HCT116 (cell line): ENCODE measurements at regions not wholly inside any gene's neighbourhood (a gene's known extent, or its start where the extent isn't known, plus 50 kb on each side); places are given as distances from the start of the nearest gene placed in this dataset.

Experiments
- ATAC-seq: fragments of 200-7000 bp; cut with Tn5 transposase; 2 replicates; pipeline ENCODE4 v1.9.1; 2020; ENCODE audit warnings: mild to moderate bottlenecking, moderate library complexity
- BruUV-seq: library from RNA; stranded (reverse); fragments of 400-500 nt; replicated peaks from 2 replicates; lab custom pipeline; 2021; lab: Mats Ljungman, UMichigan
- CTCF ChIA-PET: fragments of 300-600 bp; sonication (Branson Sonifier 250); formaldehyde crosslinking; loops from one replicate; lab custom pipeline; 2021; ENCODE audit warnings: antibody characterized with exemption; lab: Charles Lee
- POLR2A ChIA-PET: fragments of 300-600, 350-600 bp; sonication (Branson Sonifier 250); formaldehyde crosslinking; loops from one replicate; lab custom pipeline; 2021; ENCODE audit warnings: antibody characterized with exemption; lab: Charles Lee
- RAD21 ChIA-PET, 2 experiments: fragments of 300-600 bp; sonication (Branson Sonifier 250); formaldehyde crosslinking; loops; one replicate each; lab custom pipeline; 2023; ENCODE audit warnings: low total read pairs in 2 of 2; ENCODE audit not compliant: uncharacterized antibody in 2 of 2, unreplicated experiment in 2 of 2, low non-redundant PET in 1 of 2; lab: Charles Lee
- DNase-seq: peaks from one replicate; pipeline ENCODE4 v3.0.0-alpha.2; 2010; ENCODE audit warnings: low read depth, low spot score
- H2AFZ ChIP-seq: fragments of 200-600 bp; shearing (Covaris generic), sonication (generic); 2 replicates; pipeline ENCODE4 v1.6.1; 2017; ENCODE audit warnings: low read depth, mixed run types, mixed read lengths, antibody characterized with exemption, low read length; ENCODE audit not compliant: poor library complexity, severe bottlenecking
- H3K27ac ChIP-seq: 2 replicates; pipeline ENCODE4 v1.5.1; 2012; ENCODE audit warnings: low read depth, low read length
- H3K27me3 ChIP-seq: fragments of 200-600 bp; sonication (generic); 2 replicates; pipeline ENCODE4 v1.6.1; 2016; ENCODE audit warnings: mixed run types, low read length, mixed read lengths; ENCODE audit not compliant: insufficient read depth
- H3K36me3 ChIP-seq, 2 experiments: fragments of 200-500 bp in 1 of 2; fragments of 200-600 bp in 1 of 2; sonication (Bioruptor generic) in 1 of 2; sonication (generic) in 1 of 2; 2 replicates each; pipeline versions ENCODE4 v1.5.1 to v1.6.1; 2014 to 2016; ENCODE audit warnings: low read length in 2 of 2, inconsistent platforms in 1 of 2, mixed read lengths in 1 of 2, mixed run types in 1 of 2; ENCODE audit not compliant: insufficient read depth in 2 of 2, control insufficient read depth in 1 of 2
- H3K4me1 ChIP-seq, 2 experiments: fragments of 200-600 bp in 1 of 2; sonication (generic) in 1 of 2; 2 replicates each; pipeline versions ENCODE4 v1.5.1 to v1.6.1; 2012 to 2017; ENCODE audit warnings: low read length in 2 of 2, inconsistent platforms in 1 of 2, mild to moderate bottlenecking in 1 of 2, mixed read lengths in 1 of 2, mixed run types in 1 of 2, moderate library complexity in 1 of 2; ENCODE audit not compliant: insufficient read depth in 2 of 2, control insufficient read depth in 1 of 2
- H3K4me2 ChIP-seq: fragments of 200-600 bp; sonication (generic); 2 replicates; pipeline ENCODE4 v1.6.1; 2017; ENCODE audit warnings: mixed run types, low read length, mixed read lengths
- H3K4me3 ChIP-seq, 2 experiments: fragments of 200-600 bp in 1 of 2; sonication (generic) in 1 of 2; replicated peaks in 1 of 2; 2 replicates each; pipeline ENCODE4 v1.5.1; 2011 to 2016; ENCODE audit warnings: low read length in 2 of 2, control low read depth in 1 of 2, low read depth in 1 of 2, mild to moderate bottlenecking in 1 of 2, mixed read lengths in 1 of 2, mixed run types in 1 of 2
- H3K79me2 ChIP-seq: fragments of 200-600 bp; sonication (generic); 2 replicates; pipeline ENCODE4 v1.6.1; 2017; ENCODE audit warnings: mild to moderate bottlenecking, mixed run types, low read length, moderate library complexity, mixed read lengths; ENCODE audit not compliant: insufficient read depth
- H3K9ac ChIP-seq: fragments of 200-600 bp; sonication (generic); 2 replicates; pipeline ENCODE4 v1.6.1; 2016; ENCODE audit warnings: low read length, mixed read lengths
- H3K9me2 ChIP-seq: fragments of 200-600 bp; sonication (generic), shearing (Covaris generic); 2 replicates; pipeline ENCODE4 v1.6.1; 2017; ENCODE audit warnings: mixed run types, mild to moderate bottlenecking, moderate library complexity; ENCODE audit not compliant: insufficient read depth
- H3K9me3 ChIP-seq, 2 experiments: fragments of 200-500 bp in 1 of 2; fragments of 200-600 bp in 1 of 2; sonication (Bioruptor generic) in 1 of 2; sonication (generic) in 1 of 2; 2 replicates each; pipeline ENCODE4 v1.6.1; 2014 to 2017; ENCODE audit warnings: low read length in 2 of 2, mixed read lengths in 2 of 2, inconsistent platforms in 1 of 2, low read depth in 1 of 2, mild to moderate bottlenecking in 1 of 2, mixed run types in 1 of 2, moderate library complexity in 1 of 2; ENCODE audit not compliant: control insufficient read depth in 1 of 2, insufficient read depth in 1 of 2
- H4K20me1 ChIP-seq: fragments of 200-600 bp; sonication (generic), shearing (Covaris generic); 2 replicates; pipeline ENCODE4 v1.6.1; 2017; ENCODE audit warnings: mixed run types, mild to moderate bottlenecking, moderate library complexity; ENCODE audit not compliant: insufficient read depth
- ATF3 ChIP-seq: IDR thresholded peaks from 2 replicates; pipeline ENCODE4 v1.6.1; 2012
- CBX3 ChIP-seq: IDR thresholded peaks from 2 replicates; pipeline ENCODE4 v1.6.1; 2012; ENCODE audit warnings: low read depth
- CEBPB ChIP-seq: IDR thresholded peaks from 2 replicates; pipeline ENCODE4 v1.6.1; 2012; ENCODE audit warnings: low read depth
- CTCF ChIP-seq, 3 experiments: fragments of 200-600 bp in 1 of 3; sonication (generic) in 1 of 3; IDR thresholded peaks in 2 of 3; conservative IDR thresholded peaks in 1 of 3; 2 replicates each; pipeline ENCODE4 v1.5.1; 2012 to 2017; ENCODE audit warnings: low read depth in 2 of 3, low read length in 2 of 3, antibody characterized with exemption in 1 of 3, borderline replicate concordance in 1 of 3, control low read depth in 1 of 3, mild to moderate bottlenecking in 1 of 3, mixed read lengths in 1 of 3, mixed run types in 1 of 3, moderate library complexity in 1 of 3; ENCODE audit not compliant: insufficient read depth in 1 of 3
- EZH2phosphoT487 ChIP-seq: fragments of 200-600 bp; IDR thresholded peaks from 2 replicates; pipeline ENCODE4 v1.6.1; 2018; ENCODE audit warnings: antibody characterized with exemption, borderline replicate concordance
- FOSL1 ChIP-seq: IDR thresholded peaks from 2 replicates; pipeline ENCODE4 v1.6.1; 2012; ENCODE audit warnings: low read depth
- POLR2A ChIP-seq: IDR thresholded peaks from 2 replicates; pipeline ENCODE4 v1.7.0; 2011; ENCODE audit warnings: borderline replicate concordance; ENCODE audit not compliant: insufficient read depth, insufficient read length; ENCODE audit errors: extremely low read depth
- SIN3A ChIP-seq: IDR thresholded peaks from 2 replicates; pipeline ENCODE4 v1.6.1; 2012; ENCODE audit warnings: low read depth
- SP1 ChIP-seq: IDR thresholded peaks from 2 replicates; pipeline ENCODE4 v1.6.1; 2012; ENCODE audit warnings: low read depth
- intact Hi-C: fragments of 100-400 bp; cut with micrococcal nuclease; formaldehyde crosslinking; loops from 2 replicates; pipeline ENCODE4 v1.10.0; 2022

DNA sequence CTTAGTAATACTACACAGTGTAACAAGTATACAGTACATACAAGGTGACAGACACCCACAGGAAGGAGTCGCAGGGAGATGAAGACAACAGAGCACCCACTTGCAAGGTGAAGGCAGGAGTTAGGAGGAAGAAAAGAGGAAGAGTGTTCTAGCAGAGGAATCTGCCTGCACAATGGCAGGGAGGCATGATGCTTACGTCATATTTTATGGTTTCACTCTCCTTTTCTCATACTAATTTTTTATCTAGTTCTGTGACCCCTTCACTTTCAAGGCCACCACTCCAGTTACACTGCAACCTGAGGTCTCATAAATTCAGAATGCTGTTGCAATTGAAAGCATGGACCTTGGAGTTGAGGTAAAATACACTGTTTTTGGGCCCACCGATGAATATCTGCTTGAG lies 331.7 kb downstream of the MEIS1 start:
- Histone ChIP-seq H3K27me3 (no peaks in the 10 kb centered on the region), H3K9ac (no peak overlapping the region), H3K9me3 (peaks cover 0 to 10% of the 10 kb centered on the region in 2 experiments; a peak in 2 of 4 replicates), H3K4me2 (no peak overlapping the region), H3K79me2 (no peaks in the 10 kb centered on the region), H3K36me3 (no peaks in the 10 kb centered on the region), H3K27ac (no peak overlapping the region), H3K9me2 (no peaks in the 10 kb centered on the region), H2AFZ (no peak overlapping the region), H3K4me1 (no peaks in the 10 kb centered on the region), H4K20me1 (no peaks in the 10 kb centered on the region), H3K4me3 (no peak overlapping the region)
- ATAC-seq: no peak
- intact Hi-C loops: no loop called here
- no peak for DNase-seq
- TF ChIP-seq POLR2A (no peak), ATF3 (no peak), CTCF (IDR thresholded peaks at IDR 0.05 in 2 of 3, conservative IDR thresholded peaks at IDR 0.05 in 1 of 3; ENCODE audit: borderline replicate concordance in 1 of 3, insufficient read depth in 1 of 3, low read depth in 2 of 3, low read length in 2 of 3) (no peak), FOSL1 (no peak), EZH2phosphoT487 (no peak), SP1 (no peak), CEBPB (no peak), SIN3A (no peak), CBX3 (no peak)
- ChIA-PET POLR2A (no interaction called here), CTCF (no interaction called here), RAD21 (no interaction called here)
- BruUV-seq: no TSS peak
